ENCODE measurements at regions not wholly inside any gene's neighbourhood (a gene's known extent, or its start where the extent isn't known, plus 50 kb on each side); places are given as distances from the start of the nearest gene placed in this dataset.

DNA sequence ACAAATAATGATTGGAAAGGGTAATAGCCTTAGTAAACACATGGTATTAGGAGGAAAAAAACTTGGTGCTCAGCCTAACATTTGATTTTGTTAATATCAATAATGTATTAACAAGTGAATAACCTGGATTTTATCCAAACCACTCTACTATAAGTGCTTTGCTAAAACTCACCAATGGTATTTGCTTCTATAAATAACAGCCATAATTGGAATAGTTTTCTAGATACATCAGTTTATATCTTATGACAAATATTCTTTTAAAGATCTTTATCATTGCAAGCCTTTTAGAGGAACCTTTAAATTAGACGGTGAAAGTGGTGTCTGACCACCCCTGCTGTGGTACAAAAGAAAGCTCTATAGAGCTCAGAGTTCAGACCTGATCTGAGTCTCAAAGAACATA lies 123.9 kb downstream of the SHOX2 start:
- H3K27me3 ChIP-seq (ENCODE audit: control insufficient read depth, insufficient read depth, low read length): peaks cover 3% of the 10 kb centered on the region; the same call in 1 of the 2 replicates
- ChIA-PET POLR2A (no interaction called here), CTCF (no interaction called here)
- H3K4me3 ChIP-seq (ENCODE audit: low read depth, low read length): no peak overlapping the region
- H3K36me3 ChIP-seq (ENCODE audit: control insufficient read depth, insufficient read depth, low read length): no peaks in the 10 kb centered on the region
- TF ChIP-seq CTCF (IDR thresholded peaks at IDR 0.05; ENCODE audit: insufficient read depth, low read depth, low read length): no peak
- DNase-seq (ENCODE audit: low read depth): no peak

DNA sequence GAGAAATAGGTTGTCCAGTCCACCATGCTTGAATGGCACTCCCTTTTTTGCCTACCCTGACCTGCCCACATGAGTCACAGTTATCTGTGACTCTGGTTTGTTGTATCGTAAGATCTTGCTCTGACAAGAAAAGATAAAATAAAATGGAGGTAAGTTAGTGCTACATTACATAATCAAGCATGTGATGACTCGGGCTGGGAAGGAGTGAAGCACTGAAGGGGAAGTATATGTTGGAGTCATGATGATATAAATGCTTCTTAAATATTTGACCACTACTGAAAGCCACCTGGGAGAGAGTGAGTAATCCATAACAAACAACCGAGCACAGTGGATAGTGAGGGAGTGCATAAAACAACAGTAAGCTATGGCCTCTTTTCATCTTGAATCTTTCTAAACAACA lies 124.4 kb downstream of the SHOX2 start:
- no peak overlapping the region for H3K4me3 ChIP-seq (ENCODE audit: low read depth, low read length)
- H3K36me3 ChIP-seq (ENCODE audit: control insufficient read depth, insufficient read depth, low read length): no peaks in the 10 kb centered on the region
- no peak for TF ChIP-seq CTCF (IDR thresholded peaks at IDR 0.05; ENCODE audit: insufficient read depth, low read depth, low read length)
- DNase-seq (ENCODE audit: low read depth): no peak
- peaks cover 3% of the 10 kb centered on the region; the same call in 1 of the 2 replicates for H3K27me3 ChIP-seq (ENCODE audit: control insufficient read depth, insufficient read depth, low read length)
- POLR2A ChIA-PET: no interaction called here
- CTCF ChIA-PET: interaction anchor here (1.1 kb wide), 1 partner anchor 78 kb away, joined by 3 read pairs; no protein-coding TSS in a partner anchor

- no peak for TF ChIP-seq CTCF (IDR thresholded peaks at IDR 0.05; ENCODE audit: insufficient read depth, low read depth, low read length)
- POLR2A ChIA-PET: no interaction called here
- H3K4me3 ChIP-seq (ENCODE audit: low read depth, low read length): no peak overlapping the region
- no peaks in the 10 kb centered on the region for H3K36me3 ChIP-seq (ENCODE audit: control insufficient read depth, insufficient read depth, low read length)
- peaks cover 1% of the 10 kb centered on the region; the same call in 1 of the 2 replicates for H3K27me3 ChIP-seq (ENCODE audit: control insufficient read depth, insufficient read depth, low read length)
- DNase-seq (ENCODE audit: low read depth): no peak
- CTCF ChIA-PET: interaction anchor here (1.3 to 1.4 kb wide), 2 partner anchors 11 to 23 kb away, joined by 3 read pairs; no protein-coding TSS in a partner anchor
These were observed 127.2 kb downstream of the SHOX2 start for GRCh38 chr3:157979022-157979421.

- ChIA-PET CTCF (no interaction called here), POLR2A (no interaction called here)
- no peak for TF ChIP-seq CTCF (IDR thresholded peaks at IDR 0.05; ENCODE audit: insufficient read depth, low read depth, low read length)
- DNase-seq (ENCODE audit: low read depth): no peak
- no peaks in the 10 kb centered on the region for H3K36me3 ChIP-seq (ENCODE audit: control insufficient read depth, insufficient read depth, low read length)
- no peak overlapping the region for H3K4me3 ChIP-seq (ENCODE audit: low read depth, low read length)
- H3K27me3 ChIP-seq (ENCODE audit: control insufficient read depth, insufficient read depth, low read length): no peaks in the 10 kb centered on the region
These were observed 144.6 kb downstream of the SHOX2 start for GRCh38 chr3:157961665-157962064.

DNA sequence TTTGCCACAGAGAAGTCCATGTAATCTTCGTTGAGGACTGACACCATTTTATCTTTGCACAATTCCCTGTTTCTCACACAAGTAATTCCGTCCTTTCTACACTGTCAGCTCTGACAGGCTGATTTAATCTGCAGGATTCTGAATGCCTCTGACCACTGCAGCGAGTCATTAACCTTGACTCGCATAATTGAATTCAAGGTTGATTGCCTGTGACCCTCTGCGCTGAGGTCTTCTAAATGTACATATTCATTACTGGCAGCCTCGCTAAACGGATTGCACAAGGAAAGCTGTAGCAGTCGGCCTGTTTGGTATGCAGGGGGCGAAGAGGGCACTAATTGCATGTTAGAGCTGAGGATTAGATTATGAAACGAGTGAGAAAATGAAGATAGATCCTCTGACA lies 147.8 kb downstream of the SHOX2 start:
- no peak for DNase-seq (ENCODE audit: low read depth)
- ChIA-PET POLR2A (no interaction called here), CTCF (no interaction called here)
- H3K27me3 ChIP-seq (ENCODE audit: control insufficient read depth, insufficient read depth, low read length): no peaks in the 10 kb centered on the region
- H3K4me3 ChIP-seq (ENCODE audit: low read depth, low read length): no peak overlapping the region
- no peaks in the 10 kb centered on the region for H3K36me3 ChIP-seq (ENCODE audit: control insufficient read depth, insufficient read depth, low read length)
- no peak for TF ChIP-seq CTCF (IDR thresholded peaks at IDR 0.05; ENCODE audit: insufficient read depth, low read depth, low read length)
